Activated CD4-positive, alpha-beta T cell treated with anti-CD3 and anti-CD28 coated beads, Interleukin-2, amount 10 ng/mL, durations not matched to agents 7 days and 5 days (primary cell): ENCODE measurements at regions not wholly inside any gene's neighbourhood (a gene's known extent, or its start where the extent isn't known, plus 50 kb on each side); places are given as distances from the start of the nearest gene placed in this dataset.
"Not testable (repeated sequence)": the region's sequence is repeated elsewhere in the genome, so short reads cannot be mapped to it uniquely, and the experiment has no call there.

ENCODE experiments used
- CTCF ChIA-PET: fragments of 350-600 bp; sonication (Branson Sonifier 250); formaldehyde crosslinking; loops from one replicate; lab custom pipeline; 2021; ENCODE audit warnings: antibody characterized with exemption; lab: Charles Lee
- POLR2A ChIA-PET: fragments of 350-600 bp; sonication (Branson Sonifier 250); formaldehyde crosslinking; loops from one replicate; lab custom pipeline; 2021; ENCODE audit warnings: antibody characterized with exemption; lab: Charles Lee
- DNase-seq: peaks from one replicate; pipeline ENCODE4 v3.0.0-alpha.2; 2020
- H3K27ac Mint-ChIP-seq: one replicate; pipeline ENCODE4 v1.8.0; 2021; ENCODE audit warnings: mild to moderate bottlenecking, moderate library complexity, mixed read lengths
- H3K27me3 Mint-ChIP-seq: one replicate; pipeline ENCODE4 v1.8.0; 2021; ENCODE audit warnings: mixed read lengths
- H3K36me3 Mint-ChIP-seq: one replicate; pipeline ENCODE4 v1.8.0; 2021; ENCODE audit warnings: low read depth, mixed read lengths
- H3K4me1 Mint-ChIP-seq: one replicate; pipeline ENCODE4 v1.8.0; 2021; ENCODE audit warnings: mixed read lengths
- H3K4me3 Mint-ChIP-seq: one replicate; pipeline ENCODE4 v1.8.0; 2021; ENCODE audit warnings: mild to moderate bottlenecking, moderate library complexity, mixed read lengths
- H3K9me3 Mint-ChIP-seq: one replicate; pipeline ENCODE4 v1.8.0; 2021; ENCODE audit warnings: mixed read lengths

DNA sequence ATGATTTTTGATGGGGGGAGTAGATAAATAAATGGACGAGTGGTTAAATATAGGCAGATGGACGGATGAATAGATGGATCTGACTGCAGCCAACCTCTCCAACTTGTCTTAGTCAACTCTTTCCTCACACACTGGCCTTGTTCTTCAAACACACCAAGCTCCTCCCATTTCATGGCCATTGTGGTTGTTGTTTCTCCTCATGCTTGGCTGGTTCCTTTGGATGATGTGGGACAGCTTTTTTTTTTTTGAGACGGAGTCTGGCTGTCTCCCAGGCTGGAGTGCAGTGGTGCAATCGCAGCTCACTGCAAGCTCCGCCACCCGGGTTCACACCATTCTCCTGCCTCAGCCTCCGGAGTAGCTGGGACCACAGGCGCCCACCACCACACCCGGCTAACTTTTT, 155.2 kb downstream of the ZNF281 start:
- DNase-seq, H3K4me3 Mint-ChIP-seq, H3K36me3 Mint-ChIP-seq, POLR2A ChIA-PET, H3K27ac Mint-ChIP-seq, H3K9me3 Mint-ChIP-seq: not testable (repeated sequence)
- CTCF ChIA-PET, result interaction anchor here (1.2 kb wide), 2 partner anchors 21 to 22 kb away, joined by 3 read pairs; no protein-coding TSS in a partner anchor
- peaks cover 25% of the 10 kb centered on the region for H3K27me3 Mint-ChIP-seq
- H3K4me1 Mint-ChIP-seq, result peaks cover 11% of the 10 kb centered on the region

DNA sequence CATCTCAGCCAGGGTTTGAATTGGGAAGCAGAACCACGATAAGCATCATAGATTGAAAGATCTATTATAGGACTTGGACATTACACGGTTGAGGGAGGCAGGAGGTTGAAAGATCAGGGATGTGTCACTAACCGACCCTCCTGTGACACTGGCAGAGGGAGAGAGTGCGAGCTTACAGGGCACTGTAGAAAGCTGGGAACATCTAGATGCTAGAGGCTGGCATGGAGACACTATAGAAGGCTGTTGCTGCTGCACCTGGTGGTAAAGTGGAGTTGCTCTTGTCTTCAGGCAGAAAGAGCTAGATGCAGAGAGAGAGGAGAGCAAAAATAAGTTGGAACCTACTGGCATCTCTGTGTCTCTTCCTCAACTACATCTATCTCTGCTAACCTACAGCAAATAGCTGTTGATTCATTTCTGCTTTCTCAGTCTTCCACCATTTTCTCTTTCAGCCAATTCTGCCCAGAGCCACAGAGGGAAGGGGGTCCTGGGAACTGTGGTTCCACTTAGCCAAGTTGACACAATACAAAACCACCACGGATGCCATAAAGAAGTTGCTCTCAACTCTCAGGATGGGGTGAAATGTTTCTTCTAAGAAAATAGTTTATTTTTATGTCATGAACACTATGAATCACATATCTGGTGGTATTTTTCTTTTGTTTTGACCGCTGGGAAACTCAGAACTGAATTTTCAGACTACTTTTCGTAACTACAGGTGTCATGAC, 155.9 kb downstream of the ZNF281 start:
- no peak for DNase-seq

DNA sequence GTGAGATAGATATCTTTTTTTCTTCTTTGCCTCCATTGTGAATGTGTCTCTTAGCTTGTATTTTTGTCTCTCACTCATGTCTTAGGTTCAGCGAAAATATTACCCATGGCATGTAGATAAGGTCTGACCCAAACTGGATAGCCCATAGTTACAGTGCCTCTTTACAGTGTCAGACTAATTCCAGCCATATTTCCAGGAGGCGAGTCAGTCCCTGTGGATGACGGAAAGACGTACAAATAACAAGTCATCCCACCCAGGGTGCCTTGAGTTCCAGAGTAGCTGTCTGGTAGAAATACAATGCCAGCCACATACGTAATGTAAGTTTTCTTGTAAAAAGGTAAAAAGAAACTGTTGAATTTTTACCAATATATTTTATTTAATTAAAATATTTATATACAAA, 157.3 kb downstream of the ZNF281 start:
- peaks cover 35% of the 10 kb centered on the region for H3K27me3 Mint-ChIP-seq

More for the DNA sequence above, 155.9 kb downstream of the ZNF281 start:
- no peak overlapping the region for H3K27ac Mint-ChIP-seq
- peaks cover 11% of the 10 kb centered on the region for H3K4me1 Mint-ChIP-seq
- no peak overlapping the region for H3K4me3 Mint-ChIP-seq
- CTCF ChIA-PET, result interaction anchor here (0.6 to 1.1 kb wide), 2 partner anchors 25 to 1046 kb away, joined by 3 read pairs; no protein-coding TSS in a partner anchor
- no peaks in the 10 kb centered on the region for H3K36me3 Mint-ChIP-seq
- POLR2A ChIA-PET, result no interaction called here
- H3K9me3 Mint-ChIP-seq, result no peaks in the 10 kb centered on the region
- H3K27me3 Mint-ChIP-seq, result peaks cover 25% of the 10 kb centered on the region

DNA sequence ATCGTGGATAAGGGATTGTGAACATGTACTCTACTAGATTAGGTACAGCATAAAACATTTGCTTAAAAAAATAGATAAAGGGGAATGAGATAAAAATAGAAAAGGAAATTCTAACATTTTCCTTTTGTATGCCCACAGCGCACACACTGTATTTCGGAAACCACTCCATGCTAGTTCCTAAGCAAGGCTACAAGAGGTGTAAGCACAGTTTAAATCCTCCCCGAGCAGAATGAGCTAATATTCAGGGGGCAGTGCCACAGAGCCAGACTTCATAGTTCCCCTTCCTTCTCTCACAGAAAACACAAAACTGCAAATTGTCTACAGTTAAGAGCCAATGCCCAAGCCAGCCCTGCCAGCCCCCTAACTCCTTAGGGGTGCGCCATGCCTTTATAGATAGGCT, 159.4 kb downstream of the ZNF281 start:
- no peak overlapping the region for H3K27ac Mint-ChIP-seq
- DNase-seq, result no peak
- no peak overlapping the region for H3K4me3 Mint-ChIP-seq
- CTCF ChIA-PET, result no interaction called here
- H3K9me3 Mint-ChIP-seq, result no peaks in the 10 kb centered on the region
- H3K27me3 Mint-ChIP-seq, result peaks cover 44% of the 10 kb centered on the region
- H3K4me1 Mint-ChIP-seq, result peaks cover 11% of the 10 kb centered on the region
- POLR2A ChIA-PET, result no interaction called here
- H3K36me3 Mint-ChIP-seq, result no peaks in the 10 kb centered on the region

More for the DNA sequence above, 157.3 kb downstream of the ZNF281 start:
- Mint-ChIP-seq H3K4me3 (no peak overlapping the region), H3K36me3 (no peaks in the 10 kb centered on the region), H3K9me3 (no peaks in the 10 kb centered on the region), H3K4me1 (peaks cover 11% of the 10 kb centered on the region), H3K27ac (no peak overlapping the region)
- DNase-seq, result no peak
- ChIA-PET POLR2A (interaction anchor here (0.6 kb wide), 1 partner anchor 50 kb away, joined by 5 read pairs; no protein-coding TSS in a partner anchor), CTCF (interaction anchor here (0.9 kb wide), 1 partner anchor 166 kb away, joined by 3 read pairs; no protein-coding TSS in a partner anchor)

DNA sequence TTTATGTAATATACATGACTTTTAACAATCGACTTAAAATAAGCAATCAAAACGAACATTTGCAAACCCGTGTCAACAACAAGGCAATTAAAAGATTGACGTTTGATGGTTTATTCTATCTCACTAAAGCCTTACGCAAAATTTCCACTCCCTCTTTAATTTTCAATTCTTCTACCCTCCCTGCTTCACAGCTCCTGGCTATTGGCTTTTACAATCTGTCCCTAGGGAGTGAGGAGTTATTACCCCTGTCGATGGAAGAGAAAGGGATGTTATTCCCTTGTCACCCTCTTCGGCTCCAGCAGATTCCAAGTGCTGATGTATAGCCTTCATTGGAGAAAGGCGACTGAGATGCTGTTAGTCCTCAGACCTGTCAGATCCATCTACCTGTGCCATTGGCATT, 161.3 kb downstream of the ZNF281 start:
- no peak for DNase-seq
- no peak overlapping the region for H3K4me3 Mint-ChIP-seq
- H3K27me3 Mint-ChIP-seq, result peaks cover 51% of the 10 kb centered on the region
- no peaks in the 10 kb centered on the region for H3K36me3 Mint-ChIP-seq
- peaks cover under 1% of the 10 kb centered on the region for H3K4me1 Mint-ChIP-seq
- ChIA-PET POLR2A (no interaction called here), CTCF (no interaction called here)
- no peak overlapping the region for H3K27ac Mint-ChIP-seq
- no peaks in the 10 kb centered on the region for H3K9me3 Mint-ChIP-seq

- no peaks in the 10 kb centered on the region for H3K36me3 Mint-ChIP-seq
- CTCF ChIA-PET, result interaction anchor here (0.9 to 1.3 kb wide), 2 partner anchors 12 to 223 kb away, joined by 3 to 4 read pairs; no protein-coding TSS in a partner anchor
- POLR2A ChIA-PET, result no interaction called here
- peaks cover 57% of the 10 kb centered on the region for H3K27me3 Mint-ChIP-seq
- no peak overlapping the region for H3K27ac Mint-ChIP-seq
- no peaks in the 10 kb centered on the region for H3K9me3 Mint-ChIP-seq
- H3K4me3 Mint-ChIP-seq, result no peak overlapping the region
- no peaks in the 10 kb centered on the region for H3K4me1 Mint-ChIP-seq
- DNase-seq, result no peak
Measured at GRCh38 chr1:200247518-200247917, 162.3 kb downstream of the ZNF281 start.

- H3K36me3 Mint-ChIP-seq, result no peaks in the 10 kb centered on the region
- ChIA-PET POLR2A (no interaction called here), CTCF (interaction anchor here (1.0 kb wide), 1 partner anchor 10 kb away, joined by 4 read pairs; no protein-coding TSS in a partner anchor)
- no peak overlapping the region for H3K27ac Mint-ChIP-seq
- H3K27me3 Mint-ChIP-seq, result peaks cover 52% of the 10 kb centered on the region
- no peak overlapping the region for H3K4me3 Mint-ChIP-seq
- no peaks in the 10 kb centered on the region for H3K9me3 Mint-ChIP-seq
- no peak for DNase-seq
- H3K4me1 Mint-ChIP-seq, result peaks cover 6% of the 10 kb centered on the region
Measured at GRCh38 chr1:200245473-200245872, 164.4 kb downstream of the ZNF281 start.

GRCh38 chr1:200243042-200243437, 166.8 kb downstream of the ZNF281 start:
- H3K27ac Mint-ChIP-seq, result no peak overlapping the region
- H3K4me3 Mint-ChIP-seq, result no peak overlapping the region
- peaks cover 38% of the 10 kb centered on the region for H3K27me3 Mint-ChIP-seq
- POLR2A ChIA-PET, result no interaction called here
- no peak for DNase-seq
- CTCF ChIA-PET, result no interaction called here
- H3K9me3 Mint-ChIP-seq, result no peaks in the 10 kb centered on the region
- H3K4me1 Mint-ChIP-seq, result peaks cover 8% of the 10 kb centered on the region
- H3K36me3 Mint-ChIP-seq, result no peaks in the 10 kb centered on the region

DNA sequence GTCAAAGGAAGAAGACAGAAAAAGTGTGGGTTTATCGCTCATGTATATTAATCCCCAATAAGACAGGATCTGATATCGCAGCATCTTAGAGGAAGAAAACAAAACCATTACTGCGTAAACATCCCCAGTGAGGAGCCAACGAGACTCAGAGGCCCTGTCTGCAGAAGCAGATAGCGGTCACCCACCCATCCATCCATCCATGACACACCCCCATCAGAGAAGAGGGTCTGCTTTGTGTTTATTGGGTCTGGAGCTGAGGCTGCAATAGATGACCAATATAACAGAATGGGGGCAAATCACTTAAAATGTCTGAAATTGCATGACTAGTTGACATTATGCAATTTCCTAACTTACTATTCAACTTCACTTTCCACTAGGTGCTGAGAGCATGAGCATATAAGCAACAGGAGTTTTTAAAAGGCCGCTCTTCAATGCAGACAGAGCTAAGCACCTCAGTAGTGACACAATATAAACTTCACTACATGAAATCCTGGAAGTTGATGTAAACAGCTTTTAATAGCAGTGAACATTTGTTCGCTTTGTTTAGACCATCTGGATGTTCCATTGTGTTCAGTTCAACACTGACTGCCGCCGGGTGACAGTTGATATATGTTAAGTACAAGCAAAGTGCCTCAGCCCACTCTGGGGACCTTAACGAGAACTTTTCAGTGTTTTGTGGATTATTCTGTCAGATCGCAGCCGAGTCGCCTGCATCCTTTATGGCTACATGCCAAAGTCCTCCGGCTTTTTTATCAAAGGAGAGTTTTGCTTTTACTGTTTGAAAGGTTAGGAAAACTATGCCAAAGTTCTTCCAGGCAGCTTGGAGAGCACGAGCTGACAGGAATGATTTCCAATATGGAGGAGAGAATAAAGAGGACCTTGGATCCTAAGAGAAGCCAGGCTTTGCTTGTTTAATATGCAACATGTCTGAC, 167.5 kb downstream of the ZNF281 start:
- H3K36me3 Mint-ChIP-seq, result no peaks in the 10 kb centered on the region
- peaks cover 8% of the 10 kb centered on the region for H3K4me1 Mint-ChIP-seq
- H3K9me3 Mint-ChIP-seq, result no peaks in the 10 kb centered on the region
- ChIA-PET CTCF (interaction anchor here (2.2 kb wide), 1 partner anchor 11 kb away, joined by 7 read pairs; no protein-coding TSS in a partner anchor), POLR2A (no interaction called here)
- no peak overlapping the region for H3K27ac Mint-ChIP-seq
- no peak overlapping the region for H3K4me3 Mint-ChIP-seq
- DNase-seq, result no peak
- H3K27me3 Mint-ChIP-seq, result peaks cover 32% of the 10 kb centered on the region

- ChIA-PET POLR2A (no interaction called here), CTCF (interaction anchor here (0.5 to 2.2 kb wide), 4 partner anchors 9 to 102 kb away, joined by 3 to 7 read pairs (median 4); no protein-coding TSS in a partner anchor)
- peaks cover 31% of the 10 kb centered on the region for H3K27me3 Mint-ChIP-seq
Measured at GRCh38 chr1:200240656-200241055, 169.2 kb downstream of the ZNF281 start.

DNA sequence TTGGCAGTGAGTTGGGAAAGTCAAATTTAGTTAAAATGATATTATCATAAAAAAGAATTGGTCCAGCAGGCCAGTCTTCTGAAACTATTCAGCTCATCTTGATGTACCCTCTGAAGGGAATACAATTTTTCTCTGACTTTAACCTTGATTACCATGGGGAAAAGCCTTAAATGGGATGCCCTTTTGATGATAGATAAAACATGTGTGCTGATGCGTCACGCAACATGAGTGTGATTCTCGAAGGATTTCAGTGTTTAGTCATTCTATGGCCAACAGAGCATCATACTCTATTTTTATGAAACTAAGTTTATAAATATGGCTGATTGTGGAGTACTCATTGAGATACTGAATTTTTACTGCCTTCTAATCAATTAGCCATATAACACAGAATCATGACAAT, 171.5 kb downstream of the ZNF281 start:
- H3K27ac Mint-ChIP-seq, result no peak overlapping the region
- H3K4me3 Mint-ChIP-seq, result no peak overlapping the region
- H3K4me1 Mint-ChIP-seq, result peaks cover 8% of the 10 kb centered on the region
- CTCF ChIA-PET, result interaction anchor here (1.0 kb wide), 1 partner anchor 8 kb away, joined by 6 read pairs; no protein-coding TSS in a partner anchor
- H3K27me3 Mint-ChIP-seq, result peaks cover 25% of the 10 kb centered on the region
- POLR2A ChIA-PET, result no interaction called here
- DNase-seq, result no peak
- H3K9me3 Mint-ChIP-seq, result no peaks in the 10 kb centered on the region
- no peaks in the 10 kb centered on the region for H3K36me3 Mint-ChIP-seq

More at GRCh38 chr1:200240656-200241055, 169.2 kb downstream of the ZNF281 start:
- DNase-seq, result no peak
- H3K9me3 Mint-ChIP-seq, result no peaks in the 10 kb centered on the region
- H3K27ac Mint-ChIP-seq, result no peak overlapping the region
- no peak overlapping the region for H3K4me3 Mint-ChIP-seq
- no peaks in the 10 kb centered on the region for H3K36me3 Mint-ChIP-seq
- H3K4me1 Mint-ChIP-seq, result peaks cover 8% of the 10 kb centered on the region

DNA sequence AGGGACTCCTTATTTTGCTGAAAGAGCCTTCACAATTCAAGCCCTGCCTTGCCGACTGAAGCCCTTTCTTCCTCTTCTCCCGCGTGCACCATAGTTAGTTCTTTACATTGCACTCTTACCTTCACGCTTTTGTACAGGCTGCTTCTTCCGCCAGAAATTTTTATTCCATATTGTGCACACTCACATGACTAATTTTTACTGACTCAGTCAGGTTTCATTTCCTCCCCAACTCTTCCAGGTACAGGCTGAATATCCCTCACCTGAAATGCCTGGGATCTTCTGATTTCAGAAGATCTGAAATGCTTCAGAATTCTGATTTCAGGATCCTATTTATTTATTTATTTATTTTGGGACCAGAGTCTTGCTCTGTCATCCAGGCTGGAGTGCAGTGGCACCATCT, 172.8 kb downstream of the ZNF281 start:
- no peaks in the 10 kb centered on the region for H3K36me3 Mint-ChIP-seq
- peaks cover 8% of the 10 kb centered on the region for H3K4me1 Mint-ChIP-seq
- ChIA-PET CTCF (interaction anchor here (0.7 kb wide), 1 partner anchor 221 kb away, joined by 5 read pairs; no protein-coding TSS in a partner anchor), POLR2A (no interaction called here)
- H3K9me3 Mint-ChIP-seq, result no peaks in the 10 kb centered on the region
- peaks cover 18% of the 10 kb centered on the region for H3K27me3 Mint-ChIP-seq
- no peak for DNase-seq
- no peak overlapping the region for H3K27ac Mint-ChIP-seq
- H3K4me3 Mint-ChIP-seq, result no peak overlapping the region
